ENCODE measurements at regions not wholly inside any gene's neighbourhood (a gene's known extent, or its start where the extent isn't known, plus 50 kb on each side); places are given as distances from the start of the nearest gene placed in this dataset.

DNA sequence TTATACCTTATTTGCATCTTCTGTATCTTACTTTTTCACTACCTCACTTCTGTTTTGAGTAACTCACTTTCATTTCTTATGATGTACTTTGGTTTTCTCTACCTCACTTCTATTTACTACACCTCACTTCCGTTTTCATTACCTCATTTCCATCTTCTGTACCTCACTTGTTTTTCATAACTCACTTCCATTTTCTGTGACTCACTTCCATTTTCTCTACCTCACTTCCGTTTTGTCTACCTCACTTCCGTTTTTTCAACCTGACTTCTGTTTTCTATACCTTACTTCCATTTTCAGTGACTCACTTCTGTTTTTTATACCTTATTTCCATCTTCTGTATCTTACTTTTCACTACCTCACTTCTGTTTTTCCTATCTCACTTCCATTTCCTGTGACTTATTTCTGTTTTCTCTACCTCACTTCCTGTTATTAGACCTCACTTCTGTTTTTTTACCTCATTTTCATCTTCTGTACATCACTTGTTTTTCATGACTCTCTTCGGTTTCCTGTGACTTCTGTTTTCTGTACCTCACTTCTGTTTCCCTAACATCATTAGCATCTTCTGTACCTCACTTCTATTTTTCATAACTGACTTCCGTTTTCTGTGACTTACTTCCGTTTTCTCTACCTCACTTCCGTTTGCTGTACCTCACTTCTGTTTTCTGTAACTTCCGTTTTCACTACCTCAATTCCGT is 493.1 kb upstream of the AKR1E2 start:
- no peak for DNase-seq (ENCODE audit: low read depth)
- no peak overlapping the region for H3K4me3 ChIP-seq (ENCODE audit: low read depth, low read length)
- TF ChIP-seq POLR2A (IDR thresholded peaks at IDR 0.05; ENCODE audit: extremely low read depth, insufficient read length) (no peak), CTCF (IDR thresholded peaks at IDR 0.05; ENCODE audit: low read depth, low read length) (no peak), MYC (IDR thresholded peaks at IDR 0.05; ENCODE audit: low read depth, low read length) (no peak)
- TF ChIP-seq, protein P1, sequence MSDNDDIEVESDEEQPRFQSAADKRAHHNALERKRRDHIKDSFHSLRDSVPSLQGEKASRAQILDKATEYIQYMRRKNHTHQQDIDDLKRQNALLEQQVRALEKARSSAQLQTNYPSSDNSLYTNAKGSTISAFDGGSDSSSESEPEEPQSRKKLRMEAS (IDR thresholded peaks at IDR 0.05; ENCODE audit: low read depth, low read length) = no peak

DNA sequence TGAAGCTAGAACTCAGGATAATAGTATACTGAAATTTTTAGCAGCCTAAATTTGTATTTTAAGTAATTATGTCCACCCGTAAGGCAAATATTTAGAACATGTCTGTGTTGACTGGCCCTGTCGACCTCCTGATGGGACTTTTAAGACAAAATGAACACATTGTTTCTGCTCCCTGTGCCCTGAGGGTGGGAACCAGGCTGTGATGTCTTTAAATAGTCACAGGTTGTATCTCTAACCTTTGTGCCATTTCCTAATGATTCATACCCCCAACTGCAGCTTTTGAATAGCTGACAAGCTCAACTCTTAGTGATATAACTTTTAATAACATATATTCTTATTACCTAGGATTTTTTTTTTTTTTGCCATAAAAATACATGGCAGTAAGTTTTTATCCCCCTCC is 494.9 kb upstream of the AKR1E2 start:
- TF ChIP-seq, protein P1 (IDR thresholded peaks at IDR 0.05; ENCODE audit: low read depth, low read length) = no peak
- no peak for TF ChIP-seq MYC (IDR thresholded peaks at IDR 0.05; ENCODE audit: low read depth, low read length)
- DNase-seq (ENCODE audit: low read depth) = no peak
- no peak overlapping the region for H3K4me3 ChIP-seq (ENCODE audit: low read depth, low read length)

DNA sequence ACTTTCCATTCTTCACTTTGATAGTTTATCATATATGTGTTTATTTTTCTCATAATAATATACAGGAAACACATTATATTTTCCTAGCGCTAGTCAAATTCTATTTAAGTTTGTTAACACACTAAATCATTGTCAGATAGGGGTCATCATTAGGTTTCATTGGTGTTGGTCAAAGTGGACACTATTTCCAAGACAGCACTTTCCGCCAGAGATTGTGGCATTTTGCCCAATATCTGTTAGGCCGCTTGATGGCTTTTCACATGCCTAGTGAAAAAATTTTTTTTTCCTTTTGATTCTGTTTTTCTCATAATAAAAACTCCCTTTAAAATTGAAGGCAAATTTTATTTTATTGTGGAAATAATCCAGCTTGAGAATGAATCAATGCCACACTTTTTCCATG is 495.4 kb upstream of the AKR1E2 start:
- TF ChIP-seq CTCF (IDR thresholded peaks at IDR 0.05; ENCODE audit: low read depth, low read length) (no peak), POLR2A (IDR thresholded peaks at IDR 0.05; ENCODE audit: extremely low read depth, insufficient read length) (no peak), MYC (IDR thresholded peaks at IDR 0.05; ENCODE audit: low read depth, low read length) (no peak)
- TF ChIP-seq, protein P1 (IDR thresholded peaks at IDR 0.05; ENCODE audit: low read depth, low read length) = no peak
- no peak for DNase-seq (ENCODE audit: low read depth)
- H3K4me3 ChIP-seq (ENCODE audit: low read depth, low read length) = no peak overlapping the region

GRCh38 chr10:4329225-4329624 is 496.8 kb upstream of the AKR1E2 start:
- H3K4me3 ChIP-seq (ENCODE audit: low read depth, low read length) = no peak overlapping the region
- no peak for DNase-seq (ENCODE audit: low read depth)
- TF ChIP-seq CTCF (IDR thresholded peaks at IDR 0.05; ENCODE audit: low read depth, low read length) = no peak
- TF ChIP-seq, protein P1 (IDR thresholded peaks at IDR 0.05; ENCODE audit: low read depth, low read length) = no peak
- TF ChIP-seq MYC (IDR thresholded peaks at IDR 0.05; ENCODE audit: low read depth, low read length) = no peak
- no peak for TF ChIP-seq POLR2A (IDR thresholded peaks at IDR 0.05; ENCODE audit: extremely low read depth, insufficient read length)

- no peak for DNase-seq (ENCODE audit: low read depth)
- H3K4me3 ChIP-seq (ENCODE audit: low read depth, low read length) = no peak overlapping the region
- TF ChIP-seq CTCF (IDR thresholded peaks at IDR 0.05; ENCODE audit: low read depth, low read length) (no peak), MYC (IDR thresholded peaks at IDR 0.05; ENCODE audit: low read depth, low read length) (no peak), POLR2A (IDR thresholded peaks at IDR 0.05; ENCODE audit: extremely low read depth, insufficient read length) (no peak)
- TF ChIP-seq, protein P1 (IDR thresholded peaks at IDR 0.05; ENCODE audit: low read depth, low read length) = no peak
These were observed 499.4 kb upstream of the AKR1E2 start for GRCh38 chr10:4326647-4327046.

GRCh38 chr10:4319870-4320367 is 506.1 kb upstream of the AKR1E2 start:
- H3K4me3 ChIP-seq (ENCODE audit: low read depth, low read length) = no peak overlapping the region
- no peak for DNase-seq (ENCODE audit: low read depth)
- no peak for TF ChIP-seq POLR2A (IDR thresholded peaks at IDR 0.05; ENCODE audit: extremely low read depth, insufficient read length)
- TF ChIP-seq MYC (IDR thresholded peaks at IDR 0.05; ENCODE audit: low read depth, low read length) = no peak
- TF ChIP-seq CTCF (IDR thresholded peaks at IDR 0.05; ENCODE audit: low read depth, low read length) = no peak
- TF ChIP-seq, protein P1 (IDR thresholded peaks at IDR 0.05; ENCODE audit: low read depth, low read length) = no peak

Data from NB4 (cell line).